WERI-Rb-1 (cell line): ENCODE measurements at regions not wholly inside any gene's neighbourhood (a gene's known extent, or its start where the extent isn't known, plus 50 kb on each side); places are given as distances from the start of the nearest gene placed in this dataset.
"Not testable (repeated sequence)": the region's sequence is repeated elsewhere in the genome, so short reads cannot be mapped to it uniquely, and the experiment has no call there.

Experiments
- DNase-seq: peaks from one replicate; pipeline ENCODE4 v3.0.0-alpha.2; 2020
- H3K27ac ChIP-seq: fragments of 250-450 bp; sonication (Bioruptor Pico); 2 replicates; pipeline ENCODE4 v1.5.1; 2020; ENCODE audit warnings: mild to moderate bottlenecking, moderate library complexity
- H3K27me3 ChIP-seq: fragments of 250-450 bp; sonication (Bioruptor Pico); 2 replicates; pipeline ENCODE4 v1.5.1; 2021; ENCODE audit warnings: mild to moderate bottlenecking, low read depth, moderate library complexity; ENCODE audit not compliant: insufficient read depth, severe bottlenecking
- H3K36me3 ChIP-seq: fragments of 250-450 bp; sonication (Bioruptor Pico); 2 replicates; pipeline ENCODE4 v1.5.1; 2020; ENCODE audit warnings: mild to moderate bottlenecking, moderate library complexity
- H3K4me3 ChIP-seq: 2 replicates; pipeline ENCODE4 v1.5.1; 2011; ENCODE audit warnings: low read depth, mild to moderate bottlenecking, control low read depth, low read length
- H3K9me3 ChIP-seq: fragments of 250-450 bp; sonication (Bioruptor Pico); 2 replicates; pipeline ENCODE4 v1.5.1; 2021; ENCODE audit warnings: mild to moderate bottlenecking, moderate library complexity; ENCODE audit not compliant: severe bottlenecking
- CTCF ChIP-seq: IDR thresholded peaks from 2 replicates; pipeline ENCODE4 v1.5.1; 2011; ENCODE audit warnings: low read depth, mild to moderate bottlenecking, control low read depth, inconsistent platforms, low read length

DNA sequence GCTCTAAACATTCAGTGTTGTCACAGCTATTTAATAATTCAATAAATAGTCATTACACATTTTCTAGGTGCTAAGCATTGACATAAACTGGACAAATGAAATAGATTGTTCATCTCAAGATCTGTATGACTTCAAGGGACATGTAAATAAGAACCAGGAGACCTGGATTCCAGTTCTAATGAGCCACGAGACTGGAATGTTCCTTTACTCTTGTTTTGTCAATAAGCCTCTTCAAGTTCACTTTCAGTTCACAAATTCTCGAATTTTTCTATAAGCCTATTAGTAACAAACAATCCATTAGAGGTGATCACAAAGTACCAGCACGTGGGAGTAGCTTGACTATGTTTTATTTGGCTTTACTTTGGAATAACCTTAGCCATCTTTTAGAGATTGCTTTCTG lies 514.0 kb upstream of the SMIM31 start:
- H3K9me3 ChIP-seq = no peaks in the 10 kb centered on the region

DNA sequence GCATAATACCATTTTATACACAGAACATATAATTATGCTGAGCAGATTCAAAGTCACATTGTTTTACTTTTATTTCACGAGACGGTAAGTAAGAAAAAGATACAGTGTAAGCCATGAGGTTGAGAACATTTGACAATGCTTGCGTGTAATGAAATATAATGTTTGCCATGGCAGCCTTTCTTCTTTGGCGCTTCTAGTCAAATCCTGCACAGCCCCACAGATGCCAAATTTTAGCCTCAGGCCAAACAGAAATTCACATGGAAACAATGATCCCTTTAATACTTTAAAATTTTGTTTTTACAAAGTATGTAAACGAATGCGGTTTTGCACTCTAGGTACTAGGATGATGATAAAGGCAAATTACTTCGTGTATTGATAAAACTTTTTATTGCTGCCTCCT lies 502.7 kb upstream of the SMIM31 start:
- no peak for TF ChIP-seq CTCF
- Histone ChIP-seq H3K27ac (no peak overlapping the region), H3K36me3 (no peaks in the 10 kb centered on the region), H3K4me3 (no peak overlapping the region), H3K27me3 (no peaks in the 10 kb centered on the region), H3K9me3 (no peaks in the 10 kb centered on the region)
- no peak for DNase-seq

More for the DNA sequence above, 514.0 kb upstream of the SMIM31 start:
- no peak for DNase-seq
- no peak for TF ChIP-seq CTCF
- no peaks in the 10 kb centered on the region for H3K27me3 ChIP-seq
- no peak overlapping the region for H3K27ac ChIP-seq
- no peaks in the 10 kb centered on the region for H3K36me3 ChIP-seq
- H3K4me3 ChIP-seq = no peak overlapping the region

DNA sequence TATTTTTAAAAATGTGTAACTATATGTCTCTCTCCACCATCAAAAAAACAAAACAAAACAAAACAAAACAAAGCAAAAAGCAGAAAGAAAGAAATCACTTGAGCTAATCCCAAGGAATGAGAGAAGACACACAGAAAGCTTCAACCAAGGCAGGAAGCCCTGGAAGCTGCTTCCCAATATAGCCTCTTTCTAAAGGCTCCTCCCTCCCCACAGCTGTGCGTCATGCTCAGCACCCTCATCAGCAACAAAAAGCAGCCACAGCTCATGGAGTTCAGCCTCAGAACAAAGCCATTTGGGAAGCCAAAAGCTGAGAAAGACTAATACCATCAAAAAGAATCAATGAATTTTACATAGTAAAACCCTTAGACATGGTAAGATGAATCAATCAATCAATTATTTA lies 501.6 kb upstream of the SMIM31 start:
- TF ChIP-seq CTCF = no peak
- H3K36me3 ChIP-seq = no peaks in the 10 kb centered on the region
- no peak overlapping the region for H3K27ac ChIP-seq
- no peaks in the 10 kb centered on the region for H3K27me3 ChIP-seq
- no peaks in the 10 kb centered on the region for H3K9me3 ChIP-seq
- no peak for DNase-seq
- no peak overlapping the region for H3K4me3 ChIP-seq

- Histone ChIP-seq H3K9me3 (no peaks in the 10 kb centered on the region), H3K27ac (no peak overlapping the region), H3K4me3 (no peak overlapping the region), H3K27me3 (no peaks in the 10 kb centered on the region), H3K36me3 (no peaks in the 10 kb centered on the region)
- DNase-seq = no peak
- TF ChIP-seq CTCF = no peak
Measured at GRCh38 chr4:164261831-164262230, 492.1 kb upstream of the SMIM31 start.

- not testable (repeated sequence) for DNase-seq, H3K36me3 ChIP-seq, H3K9me3 ChIP-seq, H3K27me3 ChIP-seq, H3K27ac ChIP-seq, H3K4me3 ChIP-seq
Measured at GRCh38 chr4:164262508-164262907, 491.4 kb upstream of the SMIM31 start.

DNA sequence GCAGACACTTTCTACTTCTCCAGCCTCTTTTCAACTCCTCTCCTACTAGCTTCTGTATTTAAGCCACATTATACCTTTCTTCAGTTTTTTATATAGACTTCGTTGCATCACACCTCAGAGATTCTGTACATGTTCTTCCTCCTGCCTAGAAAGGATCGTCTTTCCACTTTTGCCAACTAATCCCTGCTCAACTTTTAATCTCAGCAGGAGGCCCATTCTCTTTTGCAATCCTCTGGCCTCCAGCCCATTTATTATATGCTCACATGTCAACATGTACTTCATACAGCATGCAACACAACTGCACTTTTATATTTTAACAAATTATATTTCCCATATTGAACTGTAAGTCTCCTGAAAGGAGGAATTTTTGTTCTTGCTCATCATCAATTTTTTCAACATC lies 476.5 kb upstream of the SMIM31 start:
- H3K27me3 ChIP-seq, H3K4me3 ChIP-seq, DNase-seq, H3K27ac ChIP-seq, H3K9me3 ChIP-seq, H3K36me3 ChIP-seq: not testable (repeated sequence)

DNA sequence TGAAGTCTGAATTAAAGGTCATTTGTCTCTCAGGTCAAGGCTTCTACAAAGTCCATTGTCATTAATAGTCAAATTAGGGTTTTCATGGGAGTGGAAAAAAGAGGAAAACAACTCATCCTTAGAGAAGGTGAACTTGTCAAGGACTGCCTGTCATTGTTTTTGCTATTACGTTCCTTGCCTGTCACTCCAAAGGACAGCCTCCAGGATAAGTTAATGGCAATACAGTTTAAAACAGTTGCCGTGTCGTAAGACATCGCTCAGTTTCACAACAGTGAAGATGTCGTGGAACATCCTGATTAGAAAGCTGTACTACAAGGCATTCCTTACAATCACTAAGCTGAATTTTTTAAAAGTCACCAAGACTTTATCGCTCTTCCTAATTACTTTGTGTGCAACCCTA lies 466.8 kb upstream of the SMIM31 start:
- Histone ChIP-seq H3K36me3 (no peaks in the 10 kb centered on the region), H3K4me3 (no peak overlapping the region), H3K9me3 (no peaks in the 10 kb centered on the region), H3K27me3 (no peaks in the 10 kb centered on the region), H3K27ac (no peak overlapping the region)
- TF ChIP-seq CTCF = no peak
- DNase-seq = no peak
